ENCODE measurements at regions not wholly inside any gene's neighbourhood (a gene's known extent, or its start where the extent isn't known, plus 50 kb on each side); places are given as distances from the start of the nearest gene placed in this dataset.

- TF ChIP-seq CSDC2 (CRISPR knock-in tag; IDR thresholded peaks at IDR 0.05): no peak
- TF ChIP-seq, protein P1, sequence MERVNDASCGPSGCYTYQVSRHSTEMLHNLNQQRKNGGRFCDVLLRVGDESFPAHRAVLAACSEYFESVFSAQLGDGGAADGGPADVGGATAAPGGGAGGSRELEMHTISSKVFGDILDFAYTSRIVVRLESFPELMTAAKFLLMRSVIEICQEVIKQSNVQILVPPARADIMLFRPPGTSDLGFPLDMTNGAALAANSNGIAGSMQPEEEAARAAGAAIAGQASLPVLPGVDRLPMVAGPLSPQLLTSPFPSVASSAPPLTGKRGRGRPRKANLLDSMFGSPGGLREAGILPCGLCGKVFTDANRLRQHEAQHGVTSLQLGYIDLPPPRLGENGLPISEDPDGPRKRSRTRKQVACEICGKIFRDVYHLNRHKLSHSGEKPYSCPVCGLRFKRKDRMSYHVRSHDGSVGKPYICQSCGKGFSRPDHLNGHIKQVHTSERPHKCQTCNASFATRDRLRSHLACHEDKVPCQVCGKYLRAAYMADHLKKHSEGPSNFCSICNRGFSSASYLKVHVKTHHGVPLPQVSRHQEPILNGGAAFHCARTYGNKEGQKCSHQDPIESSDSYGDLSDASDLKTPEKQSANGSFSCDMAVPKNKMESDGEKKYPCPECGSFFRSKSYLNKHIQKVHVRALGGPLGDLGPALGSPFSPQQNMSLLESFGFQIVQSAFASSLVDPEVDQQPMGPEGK (CRISPR knock-in tag; IDR thresholded peaks at IDR 0.05; ENCODE audit: borderline replicate concordance): no peak
- no peak for TF ChIP-seq POU6F1 (CRISPR knock-in tag; IDR thresholded peaks at IDR 0.05; ENCODE audit: borderline replicate concordance, low read depth)
Measured at GRCh38 chr17:33888455-33888854, 366.6 kb upstream of the CCL2 start.
